HG03108 (cell line): ENCODE measurements at regions not wholly inside any gene's neighbourhood (a gene's known extent, or its start where the extent isn't known, plus 50 kb on each side); places are given as distances from the start of the nearest gene placed in this dataset.
A peak's percentile ranks its signal among the peaks of the same experiment; 100 is the strongest.
"Not testable (repeated sequence)": the region's sequence is repeated elsewhere in the genome, so short reads cannot be mapped to it uniquely, and the experiment has no call there.

Experiments used
- ATAC-seq: cut with Tn5 transposase; IDR thresholded peaks from one replicate; pipeline ENCODE4 v1.9.1; 2021; ENCODE audit warnings: moderate library complexity; ENCODE audit not compliant: unreplicated experiment

DNA sequence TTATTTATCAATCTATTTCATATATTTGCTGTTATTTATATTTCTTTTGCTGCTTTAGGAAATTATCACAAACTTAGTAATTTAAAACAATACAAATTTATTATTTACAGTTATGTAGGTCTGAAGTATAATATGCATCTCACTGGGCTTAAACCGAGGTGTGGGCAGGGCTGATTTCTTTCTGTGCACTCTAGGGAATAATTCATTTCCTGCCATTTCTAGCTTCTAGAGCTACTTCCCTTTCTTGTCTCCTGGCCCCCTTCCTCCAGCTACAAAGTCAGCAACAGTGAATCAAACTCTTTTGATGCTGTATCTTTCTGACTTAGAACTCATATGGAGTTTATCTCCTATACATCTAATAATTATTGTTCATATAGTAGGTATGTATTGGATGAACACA, 303.5 kb upstream of the ARSJ start:
- peak; percentile 56 for ATAC-seq

- ATAC-seq: no peak
These were observed 305.2 kb upstream of the ARSJ start for GRCh38 chr4:114284629-114285028.

DNA sequence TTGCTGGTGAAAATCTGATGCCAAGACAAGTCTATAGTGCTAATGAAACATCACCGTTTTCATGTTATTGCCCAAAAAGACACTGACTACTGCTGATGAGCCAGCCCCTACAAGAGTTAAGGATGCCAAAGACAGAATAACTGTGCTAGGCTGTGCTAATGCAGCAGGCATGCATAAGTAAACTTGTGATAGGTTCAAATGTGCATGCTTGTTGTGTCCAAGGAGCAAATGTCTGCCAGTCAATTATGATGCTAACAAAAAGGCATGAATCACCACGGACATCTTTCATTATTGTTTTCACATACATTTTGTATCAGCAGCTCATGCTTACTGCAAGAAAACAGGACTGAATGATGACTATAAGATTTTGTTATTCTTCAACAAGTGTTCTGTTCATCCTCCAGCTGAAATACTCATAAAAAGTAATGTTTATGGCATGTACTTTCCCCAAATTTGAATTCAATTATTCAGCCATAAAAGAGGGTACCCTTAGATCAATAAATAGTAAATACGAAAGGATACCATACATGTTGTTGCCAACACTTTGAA, 306.9 kb upstream of the ARSJ start:
- ATAC-seq: no peak

DNA sequence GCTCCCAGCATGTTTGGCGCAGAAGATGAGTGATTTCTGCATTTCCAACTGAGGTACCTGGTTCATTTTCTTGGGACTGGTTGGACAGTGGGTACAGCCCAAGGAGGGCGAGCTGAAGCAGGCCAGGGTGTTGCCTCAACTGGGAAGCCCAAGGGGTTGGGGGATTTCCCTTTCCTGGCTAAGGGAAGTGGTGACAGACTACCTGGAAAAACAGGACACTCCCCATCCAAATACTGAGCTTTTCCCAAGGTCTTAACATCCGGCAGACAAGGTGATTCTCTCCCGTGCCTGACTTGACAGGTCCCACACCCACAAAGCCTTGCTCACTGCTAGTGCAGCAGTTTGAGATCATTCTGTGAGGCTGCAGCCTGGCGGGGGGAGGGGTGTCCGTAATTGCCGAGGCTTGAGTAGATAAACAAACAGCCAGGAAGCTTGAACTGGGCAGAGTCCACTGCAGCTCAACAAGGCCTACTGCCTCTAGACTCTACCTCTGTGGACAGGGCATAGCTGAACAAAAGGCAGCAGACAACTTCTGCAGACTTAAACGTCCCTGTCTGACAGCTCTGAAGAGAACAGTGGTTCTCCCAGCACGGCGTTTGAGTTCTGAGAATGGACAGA, 307.7 kb upstream of the ARSJ start:
- ATAC-seq: no peak

DNA sequence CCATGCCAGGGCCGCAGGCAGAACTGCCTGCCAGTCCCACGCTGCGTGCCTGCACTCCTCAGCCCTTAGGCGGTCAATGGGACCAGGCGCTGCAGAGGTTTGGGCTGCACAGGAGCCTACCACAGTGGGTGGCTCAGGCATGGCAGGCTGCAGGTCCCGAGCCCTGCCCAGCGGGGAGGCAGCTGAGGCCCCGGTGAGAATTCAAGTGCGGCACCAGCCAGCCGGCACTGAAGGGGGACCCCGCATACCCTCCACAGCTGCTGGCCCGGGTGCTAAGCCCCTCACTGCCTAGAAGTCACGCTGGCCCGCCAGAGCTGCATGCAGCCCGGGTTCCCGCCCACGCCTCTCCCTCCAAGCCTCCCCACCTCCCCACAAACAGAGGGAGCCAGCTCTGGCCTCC, 302.5 kb upstream of the UGT8 start:
- no peak for ATAC-seq

GRCh38 chr4:114302472-114302871, 296.1 kb upstream of the UGT8 start:
- ATAC-seq: no peak

DNA sequence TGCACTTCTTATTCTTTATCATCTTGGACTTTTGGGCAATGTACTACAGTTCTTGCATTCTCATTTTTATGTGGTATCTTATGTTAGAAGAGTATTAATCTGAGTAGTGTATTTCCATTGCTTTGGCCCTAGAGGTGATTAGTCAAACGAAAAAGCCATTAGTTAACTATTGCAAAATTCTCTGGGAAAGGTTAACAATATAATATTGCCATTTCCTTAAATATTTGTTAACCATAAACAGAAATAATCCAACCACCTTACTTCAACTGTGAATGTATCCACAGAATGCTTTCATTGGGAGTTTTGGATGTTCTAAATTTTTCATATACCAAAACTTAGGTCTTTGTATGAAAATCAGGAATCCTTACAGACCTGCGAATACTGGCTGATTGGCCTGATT, 294.6 kb upstream of the UGT8 start:
- ATAC-seq: no peak

DNA sequence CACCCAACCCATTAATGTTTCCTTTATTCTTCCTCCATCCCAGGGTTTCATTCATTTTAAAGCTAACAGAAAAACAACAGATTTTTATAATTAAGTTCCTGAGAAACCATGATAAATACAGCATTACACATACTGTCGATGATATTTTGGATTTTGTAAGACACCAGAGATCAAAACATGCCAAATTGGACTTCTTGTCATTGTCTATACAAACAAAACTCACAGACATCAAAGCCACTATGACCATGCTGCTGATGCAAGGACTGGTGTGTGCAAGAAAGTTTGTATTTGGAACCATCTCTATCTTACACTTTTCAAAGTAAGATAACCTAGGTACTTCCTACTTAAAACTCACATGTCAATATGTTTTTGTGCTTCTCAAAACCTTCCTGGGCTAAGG, 294.0 kb upstream of the UGT8 start:
- no peak for ATAC-seq

DNA sequence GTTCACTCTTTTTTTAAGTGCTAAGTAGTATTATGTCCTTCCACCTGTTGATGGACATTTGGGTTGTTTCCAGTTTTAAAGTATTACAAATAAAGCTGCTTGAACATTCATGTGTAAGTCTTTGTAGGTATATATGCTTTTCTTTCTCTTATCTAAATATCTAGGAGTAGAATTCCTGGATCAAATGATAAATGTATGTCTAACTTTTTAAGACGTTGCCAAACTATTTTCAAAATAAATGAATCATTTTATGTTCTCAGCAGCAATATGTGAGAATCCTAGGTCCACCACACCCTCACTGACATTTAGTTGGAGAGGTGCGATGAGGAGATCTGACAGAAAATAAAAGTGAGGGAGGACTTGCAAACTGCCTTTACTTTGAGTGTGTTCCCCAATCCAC, 291.7 kb upstream of the UGT8 start:
- no peak for ATAC-seq

- no peak for ATAC-seq
These were observed 288.2 kb upstream of the UGT8 start for GRCh38 chr4:114310296-114310925.

DNA sequence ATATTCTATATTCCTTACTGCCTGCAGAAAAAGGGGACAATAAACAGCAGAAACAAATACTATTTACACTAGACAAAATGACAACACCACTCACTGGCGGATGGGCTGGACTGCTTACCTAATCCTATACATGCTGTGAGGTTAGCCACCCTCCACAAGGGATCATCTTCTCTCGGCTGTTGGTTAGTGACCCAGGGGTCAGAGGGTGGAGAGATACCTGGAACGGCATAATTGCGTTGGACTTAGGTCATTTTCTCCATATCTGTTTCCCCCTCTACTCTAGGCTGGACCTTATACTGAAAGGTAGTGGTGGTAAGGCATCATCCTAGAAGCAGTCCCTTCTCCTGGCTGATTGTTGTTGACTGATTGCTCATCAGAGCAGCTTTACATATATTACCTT, 286.8 kb upstream of the UGT8 start:
- ATAC-seq: no peak

DNA sequence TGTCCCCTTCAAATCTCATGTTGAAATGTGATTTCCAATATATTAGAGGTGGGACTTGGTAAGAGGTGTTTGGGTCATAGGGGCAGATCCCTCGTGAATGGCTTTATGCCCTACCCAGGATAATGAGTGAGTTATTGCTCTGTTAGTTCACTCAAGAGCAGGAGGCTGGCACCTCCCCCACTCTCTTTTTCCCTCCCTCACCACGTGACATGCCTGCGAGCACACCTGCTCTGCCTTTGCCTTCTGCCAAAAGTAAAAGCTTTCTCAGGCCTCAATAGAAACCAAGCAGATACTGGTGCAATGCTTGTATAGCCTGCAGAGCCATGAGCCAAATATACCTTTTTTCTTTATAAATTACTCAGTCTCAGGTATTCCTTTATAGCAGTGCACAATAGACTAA, 286.3 kb upstream of the UGT8 start:
- no peak for ATAC-seq

DNA sequence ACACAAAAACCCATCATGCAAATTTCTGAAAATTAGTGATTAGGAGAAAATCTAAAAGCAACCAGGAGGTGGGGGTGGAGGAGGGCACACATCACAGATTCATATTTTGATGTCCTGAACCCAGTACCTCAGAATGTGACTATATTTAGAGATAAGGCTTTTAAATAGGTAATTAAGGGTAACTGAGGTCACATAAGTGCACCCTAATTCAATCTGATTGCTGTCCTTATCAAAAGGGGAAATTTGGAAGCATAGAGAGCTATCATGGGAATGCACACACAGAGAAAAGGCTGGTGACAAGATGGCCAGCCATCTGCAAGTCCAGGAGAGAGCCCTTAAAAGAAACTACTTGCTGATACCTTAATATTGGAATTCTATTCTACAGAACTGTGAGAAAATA, 281.8 kb upstream of the UGT8 start:
- ATAC-seq: no peak

DNA sequence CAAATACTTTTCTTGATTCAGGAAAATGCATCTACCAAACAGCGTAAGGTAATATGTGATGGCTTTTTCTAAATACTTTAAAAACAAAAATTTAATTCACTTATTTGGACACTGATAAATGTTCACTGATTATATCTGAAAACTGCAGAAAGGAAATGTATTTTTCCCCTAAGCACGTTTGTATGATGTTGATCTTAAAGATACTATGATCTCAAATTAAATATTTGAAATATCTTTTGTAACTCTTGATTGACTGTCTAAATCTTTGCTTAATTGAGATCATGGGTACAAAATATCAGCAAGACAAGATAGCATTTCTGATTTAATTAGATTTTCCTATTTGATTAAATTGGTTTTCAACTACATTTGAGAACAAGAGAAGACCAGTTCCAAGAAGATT, 281.0 kb upstream of the UGT8 start:
- ATAC-seq: no peak

GRCh38 chr4:114318309-114318708, 280.3 kb upstream of the UGT8 start:
- no peak for ATAC-seq

DNA sequence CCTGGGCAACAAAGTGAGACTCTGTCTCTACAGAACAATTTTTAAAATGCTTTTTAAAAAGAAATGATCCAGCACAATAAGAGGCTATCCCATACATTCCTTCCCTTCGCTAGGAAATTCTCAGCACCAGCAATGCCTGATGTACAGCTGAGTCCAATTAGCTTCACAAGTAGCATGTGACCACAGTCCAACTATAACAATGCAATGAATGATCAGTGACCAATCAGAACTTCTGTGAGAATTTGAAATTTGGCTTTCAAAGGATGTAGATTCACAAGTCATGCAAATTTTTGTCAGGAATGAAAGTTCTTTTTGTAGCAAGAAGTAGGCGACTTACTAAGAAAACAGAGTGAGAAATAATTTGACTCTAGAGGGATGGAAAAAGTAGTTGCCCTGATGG, 278.5 kb upstream of the UGT8 start:
- ATAC-seq: no peak

DNA sequence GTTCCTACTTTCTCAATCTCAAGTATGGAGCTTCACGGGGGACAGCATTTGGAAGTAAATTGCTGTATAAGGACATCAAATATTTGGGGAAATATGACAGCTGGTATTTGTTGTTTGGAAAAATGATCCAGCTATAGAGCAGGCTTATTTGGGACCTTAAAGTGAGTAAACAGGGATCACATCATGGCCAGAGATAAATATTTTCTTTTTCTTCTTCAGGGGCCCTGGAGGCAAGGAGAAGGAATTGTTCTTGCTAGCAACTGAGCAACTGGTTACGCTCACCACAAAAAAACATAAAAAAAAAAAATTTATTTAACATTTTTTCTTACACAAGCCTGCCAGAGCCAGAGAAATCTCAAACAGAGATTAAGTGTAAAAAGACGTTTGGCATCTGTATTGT, 277.2 kb upstream of the UGT8 start:
- no peak for ATAC-seq

DNA sequence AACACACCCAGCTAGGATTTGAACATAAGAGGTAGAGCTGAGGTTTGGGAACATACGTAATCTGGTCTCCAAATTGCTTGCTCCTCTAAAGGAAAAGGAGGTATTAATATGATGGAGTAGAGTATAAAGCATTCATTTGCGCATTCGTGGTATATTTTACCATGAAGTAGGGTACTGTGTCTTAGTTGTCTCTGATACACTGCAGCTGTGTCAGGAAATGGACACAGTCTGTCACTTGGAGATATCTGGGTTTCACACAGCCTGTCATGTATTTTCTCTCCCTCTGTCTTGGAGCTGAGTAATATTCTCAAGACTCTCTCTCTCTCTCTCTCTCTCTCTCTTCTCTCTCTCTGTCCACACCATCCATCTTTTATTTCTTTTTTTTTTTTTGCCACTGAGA, 274.8 kb upstream of the UGT8 start:
- ATAC-seq: no peak

GRCh38 chr4:114326358-114326757, 272.2 kb upstream of the UGT8 start:
- no peak for ATAC-seq

GRCh38 chr4:114332119-114332518, 266.5 kb upstream of the UGT8 start:
- no peak for ATAC-seq

DNA sequence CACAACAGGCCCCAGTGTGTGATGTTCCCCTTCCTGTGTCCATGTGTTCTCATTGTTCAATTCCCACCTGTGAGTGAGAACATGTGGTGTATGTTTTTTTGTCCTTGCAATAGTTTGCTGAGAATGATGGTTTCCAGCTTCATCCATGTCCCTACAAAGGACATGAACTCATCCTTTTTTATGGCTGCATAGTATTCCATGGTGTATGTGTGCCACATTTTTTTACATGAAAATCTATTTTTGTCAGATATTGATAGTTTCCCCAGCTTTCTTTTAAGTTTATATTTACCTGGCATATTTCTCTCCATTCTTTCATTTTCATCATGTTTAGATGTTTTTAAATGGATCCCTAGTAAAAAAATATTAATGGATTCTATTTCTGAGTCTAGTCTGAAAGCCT, 264.2 kb upstream of the UGT8 start:
- ATAC-seq: not testable (repeated sequence)

DNA sequence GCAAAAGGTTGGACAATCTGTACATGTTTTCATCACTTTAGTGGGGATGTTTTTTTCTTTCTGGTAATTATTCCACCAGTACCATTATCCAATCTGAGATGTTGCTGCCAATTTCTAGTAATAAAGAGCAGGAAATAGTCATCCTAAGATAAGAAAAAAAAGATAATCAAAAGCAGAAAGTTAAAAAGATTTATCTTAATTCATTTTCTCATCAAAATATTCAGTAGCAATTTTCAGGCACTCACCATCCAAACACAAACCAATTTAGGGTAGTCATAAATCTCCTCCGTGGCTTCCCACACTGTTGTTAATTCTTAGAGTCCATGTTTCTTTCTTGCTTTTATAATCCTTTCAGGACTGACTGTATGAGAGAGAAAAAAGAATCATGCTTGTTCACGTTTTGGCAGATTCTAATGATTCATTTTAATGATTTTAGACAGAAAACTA, 263.7 kb upstream of the UGT8 start:
- no peak for ATAC-seq

- no peak for ATAC-seq
These were observed 263.3 kb upstream of the UGT8 start for GRCh38 chr4:114335339-114335738.
